GM12864 (cell line): ENCODE measurements at regions not wholly inside any gene's neighbourhood (a gene's known extent, or its start where the extent isn't known, plus 50 kb on each side); places are given as distances from the start of the nearest gene placed in this dataset.

Experiments
- DNase-seq: peaks from one replicate; pipeline ENCODE4 v3.0.0-alpha.2; 2011; ENCODE audit warnings: low read depth
- H3K4me3 ChIP-seq: 2 replicates; pipeline ENCODE4 v1.5.1; 2011; ENCODE audit warnings: mild to moderate bottlenecking, low read depth, low read length, control low read depth
- CTCF ChIP-seq: IDR thresholded peaks from 2 replicates; pipeline ENCODE4 v1.5.1; 2011; ENCODE audit warnings: low read depth, mild to moderate bottlenecking, moderate library complexity, low read length, control low read depth, inconsistent platforms; ENCODE audit errors: missing control alignments

GRCh38 chr15:96243701-96244100 is 86.8 kb upstream of the NR2F2 start:
- TF ChIP-seq CTCF, result no peak
- no peak for DNase-seq

DNA sequence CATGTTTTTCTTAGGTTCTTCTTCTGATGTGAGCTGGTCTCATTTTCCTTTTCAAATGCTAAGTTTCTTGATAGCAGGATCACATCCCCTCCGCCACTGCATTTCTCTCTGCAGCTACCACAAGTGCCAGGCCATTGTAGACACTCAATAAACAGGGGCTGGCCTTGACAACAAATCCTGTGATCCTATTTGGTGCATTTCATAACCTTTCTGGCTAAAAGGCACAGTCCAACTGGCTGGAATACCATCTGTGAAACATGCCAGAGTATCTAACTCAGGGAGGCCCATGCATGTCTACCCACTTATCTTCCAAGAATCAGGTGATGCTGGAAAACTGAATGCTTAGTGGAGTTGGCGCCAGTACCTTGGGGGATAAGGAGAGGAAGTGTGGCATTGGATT is 85.2 kb upstream of the NR2F2 start:
- TF ChIP-seq CTCF, result no peak
- no peak for DNase-seq
- H3K4me3 ChIP-seq, result no peak overlapping the region

More at GRCh38 chr15:96243701-96244100, 86.8 kb upstream of the NR2F2 start:
- H3K4me3 ChIP-seq, result no peak overlapping the region

- no peak for DNase-seq
- TF ChIP-seq CTCF, result no peak
- H3K4me3 ChIP-seq, result no peak overlapping the region
These were observed 84.4 kb upstream of the NR2F2 start for GRCh38 chr15:96246057-96246456.

DNA sequence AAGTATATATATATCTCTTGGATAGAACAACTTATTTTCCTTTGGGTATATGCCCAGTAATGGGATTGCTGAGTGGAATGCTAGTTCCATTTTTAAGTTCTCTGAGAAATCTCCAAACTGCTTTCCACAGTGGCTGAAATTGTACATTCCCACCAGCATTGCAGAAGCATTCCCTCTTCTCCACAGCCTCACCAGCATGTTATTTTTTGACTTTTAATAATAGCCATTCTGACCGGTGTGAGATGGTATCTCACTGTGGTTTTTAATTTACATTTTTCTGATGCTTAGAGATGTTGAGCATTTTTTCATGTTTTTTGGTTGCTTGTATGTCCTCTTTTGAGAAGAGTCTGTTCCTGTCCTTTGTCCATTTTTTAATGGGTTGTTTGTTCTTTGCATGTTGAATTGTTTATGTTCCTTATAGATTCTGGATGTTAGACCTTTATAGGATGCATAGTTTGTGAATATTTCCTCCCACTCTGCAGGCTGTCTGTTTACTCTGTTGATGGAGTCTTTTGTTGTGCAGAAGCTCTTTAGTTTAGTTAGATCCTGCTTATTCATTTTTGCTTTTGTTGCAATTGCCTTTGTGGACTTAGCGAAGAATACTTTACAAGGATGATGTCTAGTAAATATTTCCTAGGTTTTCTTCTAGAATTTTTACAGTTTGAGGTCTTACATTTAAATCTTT is 82.7 kb upstream of the NR2F2 start:
- H3K4me3 ChIP-seq, result no peak overlapping the region
- DNase-seq, result no peak
- TF ChIP-seq CTCF, result no peak

GRCh38 chr15:96252148-96252547 is 78.4 kb upstream of the NR2F2 start:
- no peak for TF ChIP-seq CTCF
- no peak for DNase-seq
- H3K4me3 ChIP-seq, result no peak overlapping the region

- TF ChIP-seq CTCF, result no peak
- no peak overlapping the region for H3K4me3 ChIP-seq
- no peak for DNase-seq
These were observed 77.3 kb upstream of the NR2F2 start for GRCh38 chr15:96253006-96253747.

GRCh38 chr15:96254173-96254572 is 76.3 kb upstream of the NR2F2 start:
- H3K4me3 ChIP-seq, result no peak overlapping the region
- no peak for TF ChIP-seq CTCF
- DNase-seq, result no peak
